C4-2B (cell line): ENCODE measurements at regions not wholly inside any gene's neighbourhood (a gene's known extent, or its start where the extent isn't known, plus 50 kb on each side); places are given as distances from the start of the nearest gene placed in this dataset.

ENCODE experiments used
- ZFX ChIP-seq: fragments of 450-650 bp; IDR thresholded peaks from 2 replicates; pipeline ENCODE4 v1.6.1; 2017
- TF ChIP-seq, protein P1 (sequence below): fragments of 450-650 bp; conservative IDR thresholded peaks from 2 replicates; pipeline ENCODE4 v1.5.1; 2017; ENCODE audit warnings: mild to moderate bottlenecking

DNA sequence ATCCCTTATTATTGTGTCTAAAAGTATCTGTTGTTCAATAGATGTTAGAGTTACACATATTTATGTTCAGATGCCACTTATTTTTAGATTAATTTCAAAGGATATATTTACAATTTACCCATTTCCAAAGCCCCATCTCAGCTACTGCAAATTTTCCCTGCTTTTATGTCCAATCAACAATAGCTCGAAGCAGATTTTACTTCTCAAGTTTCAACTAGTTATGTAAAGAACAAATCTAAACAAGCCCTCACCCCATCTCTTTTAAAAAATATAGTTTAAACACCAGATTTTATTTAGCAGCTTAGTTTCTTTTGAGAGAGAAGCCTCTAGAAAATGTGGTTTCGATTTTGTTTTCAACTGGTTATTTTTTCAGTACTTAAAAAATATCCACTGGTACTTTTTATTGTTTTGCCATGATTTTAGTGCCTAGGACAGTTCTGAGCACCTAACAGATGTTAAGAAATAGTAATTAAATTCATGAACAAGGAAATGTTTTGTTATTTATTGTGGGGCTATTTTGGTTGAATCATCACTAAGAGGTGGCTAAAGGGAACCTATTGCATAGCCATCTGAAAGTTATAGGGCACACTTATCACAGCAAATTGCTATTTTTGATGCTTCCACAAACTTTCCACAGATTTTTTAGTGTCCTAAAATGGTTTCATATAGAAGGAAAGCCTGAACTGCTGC is 96.2 kb upstream of the BMP4 start:
- TF ChIP-seq, protein P1, sequence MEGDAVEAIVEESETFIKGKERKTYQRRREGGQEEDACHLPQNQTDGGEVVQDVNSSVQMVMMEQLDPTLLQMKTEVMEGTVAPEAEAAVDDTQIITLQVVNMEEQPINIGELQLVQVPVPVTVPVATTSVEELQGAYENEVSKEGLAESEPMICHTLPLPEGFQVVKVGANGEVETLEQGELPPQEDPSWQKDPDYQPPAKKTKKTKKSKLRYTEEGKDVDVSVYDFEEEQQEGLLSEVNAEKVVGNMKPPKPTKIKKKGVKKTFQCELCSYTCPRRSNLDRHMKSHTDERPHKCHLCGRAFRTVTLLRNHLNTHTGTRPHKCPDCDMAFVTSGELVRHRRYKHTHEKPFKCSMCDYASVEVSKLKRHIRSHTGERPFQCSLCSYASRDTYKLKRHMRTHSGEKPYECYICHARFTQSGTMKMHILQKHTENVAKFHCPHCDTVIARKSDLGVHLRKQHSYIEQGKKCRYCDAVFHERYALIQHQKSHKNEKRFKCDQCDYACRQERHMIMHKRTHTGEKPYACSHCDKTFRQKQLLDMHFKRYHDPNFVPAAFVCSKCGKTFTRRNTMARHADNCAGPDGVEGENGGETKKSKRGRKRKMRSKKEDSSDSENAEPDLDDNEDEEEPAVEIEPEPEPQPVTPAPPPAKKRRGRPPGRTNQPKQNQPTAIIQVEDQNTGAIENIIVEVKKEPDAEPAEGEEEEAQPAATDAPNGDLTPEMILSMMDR, result no peak
- TF ChIP-seq ZFX, result no peak
